A673 (cell line): ENCODE measurements at regions not wholly inside any gene's neighbourhood (a gene's known extent, or its start where the extent isn't known, plus 50 kb on each side); places are given as distances from the start of the nearest gene placed in this dataset.

Experiments
- BruUV-seq: library from RNA; stranded (reverse); fragments of 400-500 nt; replicated peaks from 2 replicates; lab custom pipeline; 2021; lab: Mats Ljungman, UMichigan
- CTCF ChIA-PET: fragments of 300-600 bp; sonication (Branson Sonifier 250); formaldehyde crosslinking; loops from one replicate; lab custom pipeline; 2022; ENCODE audit warnings: antibody characterized with exemption; lab: Charles Lee
- POLR2A ChIA-PET: fragments of 300-600 bp; sonication (Branson Sonifier 250); formaldehyde crosslinking; loops from one replicate; lab custom pipeline; 2022; ENCODE audit warnings: antibody characterized with exemption; ENCODE audit not compliant: low non-redundant PET; lab: Charles Lee
- DNase-seq: peaks from one replicate; pipeline ENCODE4 v3.0.0-alpha.2; 2015; ENCODE audit warnings: low spot score
- H3K27ac ChIP-seq: fragments of 200-600 bp; sonication (generic); 2 replicates; pipeline ENCODE4 v1.5.1; 2016; ENCODE audit warnings: mixed run types, low read depth, mild to moderate bottlenecking, mixed read lengths, antibody characterized with exemption, low read length; ENCODE audit not compliant: poor library complexity, severe bottlenecking
- H3K27me3 ChIP-seq: fragments of 200-600 bp; sonication (generic); replicated peaks from 2 replicates; pipeline ENCODE4 v1.6.1; 2017; ENCODE audit warnings: mixed run types, low read depth, mild to moderate bottlenecking, mixed read lengths, antibody characterized with exemption, low read length; ENCODE audit not compliant: insufficient read depth, poor library complexity
- H3K36me3 ChIP-seq: fragments of 200-600 bp; sonication (generic); 2 replicates; pipeline ENCODE4 v1.6.1; 2016; ENCODE audit warnings: mixed run types, mild to moderate bottlenecking, mixed read lengths, antibody characterized with exemption, low read length; ENCODE audit not compliant: insufficient read depth, poor library complexity, severe bottlenecking
- H3K4me1 ChIP-seq: fragments of 200-600 bp; sonication (generic); 2 replicates; pipeline ENCODE4 v1.6.1; 2017; ENCODE audit warnings: mixed run types, mild to moderate bottlenecking, mixed read lengths, antibody characterized with exemption, low read length; ENCODE audit not compliant: insufficient read depth, poor library complexity, severe bottlenecking
- H3K4me3 ChIP-seq: fragments of 200-600 bp; sonication (generic); 2 replicates; pipeline ENCODE4 v1.5.1; 2016; ENCODE audit warnings: low read depth, mixed run types, mild to moderate bottlenecking, mixed read lengths, low read length; ENCODE audit not compliant: poor library complexity, severe bottlenecking
- H3K9me3 ChIP-seq: fragments of 200-600 bp; sonication (generic); 2 replicates; pipeline ENCODE4 v1.6.1; 2016; ENCODE audit warnings: mixed run types, low read depth, mild to moderate bottlenecking, mixed read lengths, antibody characterized with exemption, low read length; ENCODE audit not compliant: poor library complexity, severe bottlenecking
- EZH2 ChIP-seq: fragments of 200-600 bp; sonication (generic); IDR thresholded peaks from 2 replicates; pipeline ENCODE4 v1.6.1; 2017; ENCODE audit warnings: borderline replicate concordance, low read depth, mild to moderate bottlenecking, mixed read lengths, antibody characterized with exemption, low read length; ENCODE audit not compliant: poor library complexity, severe bottlenecking
- intact Hi-C: fragments of 100-400 bp; cut with micrococcal nuclease; formaldehyde crosslinking; loops from one replicate; pipeline ENCODE4 v1.10.0; 2022; ENCODE audit not compliant: unreplicated experiment
- TF ChIP-seq, protein P1 (sequence below): fragments of 300-800, 200-600 bp; sonication (generic); conservative IDR thresholded peaks from 2 replicates; pipeline ENCODE4 v1.5.1; 2017; ENCODE audit warnings: low read depth, mild to moderate bottlenecking, antibody characterized with exemption, low read length, moderate library complexity, mixed read lengths

GRCh38 chr17:79542718-79543117, 68.1 kb downstream of the RBFOX3 start:
- DNase-seq = no peak
- peaks cover 57% of the 10 kb centered on the region for H3K27me3 ChIP-seq
- no peak overlapping the region for H3K27ac ChIP-seq
- H3K4me1 ChIP-seq = no peaks in the 10 kb centered on the region
- H3K9me3 ChIP-seq = no peaks in the 10 kb centered on the region
- no peak overlapping the region for H3K4me3 ChIP-seq
- H3K36me3 ChIP-seq = no peaks in the 10 kb centered on the region
- TF ChIP-seq, protein P1, sequence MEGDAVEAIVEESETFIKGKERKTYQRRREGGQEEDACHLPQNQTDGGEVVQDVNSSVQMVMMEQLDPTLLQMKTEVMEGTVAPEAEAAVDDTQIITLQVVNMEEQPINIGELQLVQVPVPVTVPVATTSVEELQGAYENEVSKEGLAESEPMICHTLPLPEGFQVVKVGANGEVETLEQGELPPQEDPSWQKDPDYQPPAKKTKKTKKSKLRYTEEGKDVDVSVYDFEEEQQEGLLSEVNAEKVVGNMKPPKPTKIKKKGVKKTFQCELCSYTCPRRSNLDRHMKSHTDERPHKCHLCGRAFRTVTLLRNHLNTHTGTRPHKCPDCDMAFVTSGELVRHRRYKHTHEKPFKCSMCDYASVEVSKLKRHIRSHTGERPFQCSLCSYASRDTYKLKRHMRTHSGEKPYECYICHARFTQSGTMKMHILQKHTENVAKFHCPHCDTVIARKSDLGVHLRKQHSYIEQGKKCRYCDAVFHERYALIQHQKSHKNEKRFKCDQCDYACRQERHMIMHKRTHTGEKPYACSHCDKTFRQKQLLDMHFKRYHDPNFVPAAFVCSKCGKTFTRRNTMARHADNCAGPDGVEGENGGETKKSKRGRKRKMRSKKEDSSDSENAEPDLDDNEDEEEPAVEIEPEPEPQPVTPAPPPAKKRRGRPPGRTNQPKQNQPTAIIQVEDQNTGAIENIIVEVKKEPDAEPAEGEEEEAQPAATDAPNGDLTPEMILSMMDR = no peak
- TF ChIP-seq EZH2 = no peak
- POLR2A ChIA-PET = no interaction called here
- intact Hi-C loops = no loop called here
- CTCF ChIA-PET = no interaction called here
- BruUV-seq = no TSS peak

GRCh38 chr17:79541056-79541850, 69.6 kb downstream of the RBFOX3 start:
- H3K27me3 ChIP-seq = peaks cover 47% of the 10 kb centered on the region
- ChIA-PET POLR2A (interaction anchor here (0.6 kb wide), 1 partner anchor 19 kb away, joined by 4 read pairs; no protein-coding TSS in a partner anchor), CTCF (no interaction called here)
- no TSS peak for BruUV-seq
- DNase-seq = no peak
- no peaks in the 10 kb centered on the region for H3K9me3 ChIP-seq
- intact Hi-C loops = no loop called here
- no peak overlapping the region for H3K27ac ChIP-seq
- H3K4me3 ChIP-seq = no peak overlapping the region
- no peaks in the 10 kb centered on the region for H3K4me1 ChIP-seq
- TF ChIP-seq EZH2 = no peak
- TF ChIP-seq, protein P1 = no peak
- no peaks in the 10 kb centered on the region for H3K36me3 ChIP-seq

GRCh38 chr17:79539944-79540705, 70.7 kb downstream of the RBFOX3 start:
- no peaks in the 10 kb centered on the region for H3K9me3 ChIP-seq
- ChIA-PET CTCF (no interaction called here), POLR2A (interaction anchor here (0.6 kb wide), 1 partner anchor 18 kb away, joined by 4 read pairs; no protein-coding TSS in a partner anchor)
- H3K27me3 ChIP-seq = peaks cover 36% of the 10 kb centered on the region
- intact Hi-C loops = no loop called here
- TF ChIP-seq EZH2 = no peak
- TF ChIP-seq, protein P1 = no peak
- no peaks in the 10 kb centered on the region for H3K4me1 ChIP-seq
- H3K4me3 ChIP-seq = no peak overlapping the region
- no peak overlapping the region for H3K27ac ChIP-seq
- no TSS peak for BruUV-seq
- no peaks in the 10 kb centered on the region for H3K36me3 ChIP-seq
- DNase-seq = no peak
